ENCODE measurements at regions not wholly inside any gene's neighbourhood (a gene's known extent, or its start where the extent isn't known, plus 50 kb on each side); places are given as distances from the start of the nearest gene placed in this dataset.

DNA sequence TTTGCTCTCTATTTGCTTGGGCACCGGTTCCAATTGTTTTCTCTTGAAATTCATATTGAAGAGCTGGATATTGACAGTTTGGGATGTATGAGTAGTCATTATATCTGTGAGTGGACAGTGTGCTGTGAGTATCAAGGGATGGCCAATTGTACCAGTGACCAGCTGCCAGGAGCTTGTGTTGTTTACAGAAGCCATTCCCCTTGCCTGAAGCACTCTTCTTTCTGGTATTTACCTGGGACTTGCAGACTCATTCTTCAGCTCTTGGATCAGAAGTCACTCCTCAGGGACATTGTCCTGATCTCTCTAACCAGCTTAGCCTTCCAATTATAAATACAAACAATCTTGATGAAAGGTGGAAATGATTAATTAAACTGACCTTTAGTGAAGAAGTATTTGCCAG, 438.3 kb upstream of the LRATD1 start:
- no peak for DNase-seq (ENCODE audit: low read depth)
- TF ChIP-seq, protein P1, sequence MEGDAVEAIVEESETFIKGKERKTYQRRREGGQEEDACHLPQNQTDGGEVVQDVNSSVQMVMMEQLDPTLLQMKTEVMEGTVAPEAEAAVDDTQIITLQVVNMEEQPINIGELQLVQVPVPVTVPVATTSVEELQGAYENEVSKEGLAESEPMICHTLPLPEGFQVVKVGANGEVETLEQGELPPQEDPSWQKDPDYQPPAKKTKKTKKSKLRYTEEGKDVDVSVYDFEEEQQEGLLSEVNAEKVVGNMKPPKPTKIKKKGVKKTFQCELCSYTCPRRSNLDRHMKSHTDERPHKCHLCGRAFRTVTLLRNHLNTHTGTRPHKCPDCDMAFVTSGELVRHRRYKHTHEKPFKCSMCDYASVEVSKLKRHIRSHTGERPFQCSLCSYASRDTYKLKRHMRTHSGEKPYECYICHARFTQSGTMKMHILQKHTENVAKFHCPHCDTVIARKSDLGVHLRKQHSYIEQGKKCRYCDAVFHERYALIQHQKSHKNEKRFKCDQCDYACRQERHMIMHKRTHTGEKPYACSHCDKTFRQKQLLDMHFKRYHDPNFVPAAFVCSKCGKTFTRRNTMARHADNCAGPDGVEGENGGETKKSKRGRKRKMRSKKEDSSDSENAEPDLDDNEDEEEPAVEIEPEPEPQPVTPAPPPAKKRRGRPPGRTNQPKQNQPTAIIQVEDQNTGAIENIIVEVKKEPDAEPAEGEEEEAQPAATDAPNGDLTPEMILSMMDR (conservative IDR thresholded peaks at IDR 0.05; ENCODE audit: control insufficient read depth, insufficient read depth, low read depth, low read length) = no peak
- H3K4me3 ChIP-seq (ENCODE audit: control insufficient read depth, low read depth, low read length) = no peak overlapping the region

DNA sequence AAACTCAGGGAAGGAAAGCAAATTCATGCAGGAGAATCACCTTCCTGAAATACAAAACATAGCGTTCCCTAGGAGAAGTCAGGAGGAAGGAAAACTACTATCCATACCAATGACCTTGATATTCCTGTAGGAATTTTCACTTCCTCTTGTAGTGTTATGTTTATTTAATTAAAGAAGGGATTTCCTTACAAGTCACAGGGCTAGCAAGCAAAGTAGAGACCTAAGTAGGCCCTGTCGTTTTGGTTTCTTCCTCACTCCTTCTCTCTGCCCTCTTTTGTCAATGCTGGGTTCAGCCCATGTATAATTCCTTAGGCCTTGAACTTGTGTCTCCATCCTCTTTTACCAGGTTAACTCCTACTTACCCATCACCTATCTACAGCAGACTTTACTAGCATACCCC, 435.2 kb upstream of the LRATD1 start:
- TF ChIP-seq, protein P1 (conservative IDR thresholded peaks at IDR 0.05; ENCODE audit: control insufficient read depth, insufficient read depth, low read depth, low read length) = no peak
- H3K4me3 ChIP-seq (ENCODE audit: control insufficient read depth, low read depth, low read length) = no peak overlapping the region
- DNase-seq (ENCODE audit: low read depth) = no peak

DNA sequence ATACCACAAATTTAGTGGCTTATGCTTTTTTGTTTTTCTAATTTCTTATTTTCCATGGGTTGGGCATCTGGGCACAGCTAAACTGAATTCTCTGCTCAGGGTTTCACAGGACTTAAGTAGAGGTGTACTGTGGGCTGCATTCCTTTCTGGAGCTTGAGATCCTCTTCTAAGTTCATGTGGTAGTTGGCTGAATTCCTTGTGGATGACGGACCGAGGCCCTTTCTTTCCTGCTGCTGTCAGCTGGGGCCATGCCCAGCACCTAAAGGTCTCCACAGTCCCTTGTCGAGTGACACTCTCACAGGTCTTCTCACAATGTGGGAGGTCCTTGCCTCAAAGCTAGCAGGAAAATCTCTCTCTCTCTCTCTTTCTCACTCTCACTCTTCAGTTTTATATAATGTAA, 433.5 kb upstream of the LRATD1 start:
- no peak overlapping the region for H3K4me3 ChIP-seq (ENCODE audit: control insufficient read depth, low read depth, low read length)
- TF ChIP-seq, protein P1 (conservative IDR thresholded peaks at IDR 0.05; ENCODE audit: control insufficient read depth, insufficient read depth, low read depth, low read length) = no peak
- DNase-seq (ENCODE audit: low read depth) = no peak

DNA sequence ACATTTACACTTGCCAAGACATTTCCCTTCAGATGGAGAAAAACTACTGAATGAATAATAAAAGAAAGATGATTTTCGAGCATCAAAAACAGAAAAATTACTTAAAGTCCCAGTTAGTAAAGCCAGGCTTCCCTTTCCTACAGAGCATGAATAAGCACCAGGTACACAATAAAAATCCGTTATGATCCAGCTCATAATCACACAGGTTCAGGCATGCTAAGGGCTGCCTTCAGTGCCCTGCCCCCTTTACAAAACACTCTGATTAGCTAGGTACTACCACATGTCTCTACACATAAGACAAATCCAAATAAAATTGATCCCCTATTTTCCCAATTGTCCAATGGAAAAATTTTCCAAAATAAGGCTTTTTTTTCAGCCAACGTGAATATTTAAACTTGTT, 413.2 kb upstream of the LRATD1 start:
- TF ChIP-seq, protein P1 (conservative IDR thresholded peaks at IDR 0.05; ENCODE audit: control insufficient read depth, insufficient read depth, low read depth, low read length) = no peak
- DNase-seq (ENCODE audit: low read depth) = no peak
- no peak overlapping the region for H3K4me3 ChIP-seq (ENCODE audit: control insufficient read depth, low read depth, low read length)

DNA sequence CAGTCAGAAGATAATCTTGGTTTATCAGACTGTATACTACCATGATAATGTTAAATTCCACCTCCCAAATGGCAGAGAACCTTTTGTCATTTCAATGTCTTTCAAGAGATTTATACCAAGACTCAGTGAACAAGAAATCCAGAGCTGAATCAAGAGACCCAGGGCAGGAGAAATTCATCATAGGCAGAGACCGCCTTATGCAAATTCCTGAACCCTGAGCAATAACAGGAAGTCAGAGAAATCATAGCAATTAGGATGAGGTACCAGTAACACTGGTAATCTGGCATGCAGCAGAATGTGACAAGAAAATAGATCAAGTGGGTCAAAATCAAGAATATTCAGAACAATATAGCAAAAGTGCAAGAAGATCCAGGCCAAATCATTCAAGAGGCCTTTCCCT, 412.4 kb upstream of the LRATD1 start:
- DNase-seq (ENCODE audit: low read depth) = peak; percentile 1

DNA sequence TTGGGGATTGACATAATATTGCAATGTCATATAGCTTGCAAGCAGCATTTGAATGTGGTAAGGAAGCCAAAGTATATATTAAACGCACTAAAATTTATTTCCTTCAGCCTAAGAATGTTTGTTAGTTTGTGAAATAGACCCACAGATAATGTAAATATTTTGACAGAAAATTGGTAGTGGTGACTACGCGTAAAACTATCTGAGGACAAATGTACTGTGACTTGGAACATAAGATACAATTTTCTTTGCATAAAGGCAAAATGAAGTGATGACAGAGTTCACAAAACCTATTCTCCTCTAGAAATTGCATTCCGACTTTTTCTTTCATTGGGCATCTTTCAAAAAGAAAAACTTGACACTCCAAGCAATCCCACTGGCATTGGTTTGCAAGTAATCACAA, 411.1 kb upstream of the LRATD1 start:
- no peak for DNase-seq (ENCODE audit: low read depth)
- no peak overlapping the region for H3K4me3 ChIP-seq (ENCODE audit: control insufficient read depth, low read depth, low read length)
- TF ChIP-seq, protein P1 (conservative IDR thresholded peaks at IDR 0.05; ENCODE audit: control insufficient read depth, insufficient read depth, low read depth, low read length) = no peak

More for the DNA sequence above, 412.4 kb upstream of the LRATD1 start:
- TF ChIP-seq, protein P1 (conservative IDR thresholded peaks at IDR 0.05; ENCODE audit: control insufficient read depth, insufficient read depth, low read depth, low read length) = no peak
- no peak overlapping the region for H3K4me3 ChIP-seq (ENCODE audit: control insufficient read depth, low read depth, low read length)

DNA sequence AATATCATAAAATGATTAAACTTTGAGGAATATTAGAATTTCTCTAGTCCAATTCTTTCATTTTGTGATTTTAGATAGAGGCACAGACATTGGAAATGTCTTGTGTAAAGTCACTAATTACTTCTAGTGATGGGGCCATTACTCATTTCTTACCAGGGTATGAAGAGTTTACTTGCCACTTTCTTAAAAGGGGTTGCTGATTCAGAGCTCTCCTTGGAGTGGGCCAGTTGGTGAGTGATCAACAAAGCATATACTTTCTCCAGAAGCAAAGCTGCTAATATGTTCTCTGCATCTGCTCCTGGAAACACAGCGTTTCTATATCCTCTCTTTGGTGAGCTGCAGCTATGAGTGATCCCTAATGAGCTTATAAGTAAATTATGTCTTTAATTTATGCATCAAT, 408.9 kb upstream of the LRATD1 start:
- no peak overlapping the region for H3K4me3 ChIP-seq (ENCODE audit: control insufficient read depth, low read depth, low read length)
- DNase-seq (ENCODE audit: low read depth) = no peak
- TF ChIP-seq, protein P1 (conservative IDR thresholded peaks at IDR 0.05; ENCODE audit: control insufficient read depth, insufficient read depth, low read depth, low read length) = no peak

Measured in fibroblast of mammary gland (primary cell).